ENCODE measurements at regions not wholly inside any gene's neighbourhood (a gene's known extent, or its start where the extent isn't known, plus 50 kb on each side); places are given as distances from the start of the nearest gene placed in this dataset.

DNA sequence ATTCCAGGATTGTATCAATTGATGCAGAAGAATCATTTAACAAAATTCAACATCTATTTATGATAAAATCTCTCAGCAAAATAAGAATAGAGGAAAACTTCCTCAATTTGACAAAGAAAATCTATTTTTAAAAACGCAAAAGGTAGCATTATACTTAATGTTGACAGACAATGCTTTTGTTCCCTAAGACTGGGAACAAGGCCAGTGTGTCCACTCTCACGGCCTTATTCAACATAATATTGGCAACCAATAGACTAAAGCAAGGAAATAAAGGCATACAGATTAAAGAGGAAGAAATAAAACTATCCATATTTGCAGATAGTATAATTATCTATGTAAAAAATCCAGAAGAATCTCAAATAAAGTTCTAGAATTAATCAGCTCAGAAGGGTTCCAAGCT, 472.4 kb upstream of the ID2 start:
- Histone ChIP-seq H3K36me3 (ENCODE audit: control insufficient read depth, low read length) (no peaks in the 10 kb centered on the region), H4K20me1 (ENCODE audit: control insufficient read depth, insufficient read depth, low read depth, low read length) (no peaks in the 10 kb centered on the region), H3K4me1 (ENCODE audit: control insufficient read depth, low read length) (peaks cover 4% of the 10 kb centered on the region; the same call in 1 of the 2 replicates), H3F3A (ENCODE audit: control insufficient read depth, insufficient read depth) (no peaks in the 10 kb centered on the region), H3K4me3 (ENCODE audit: low read length) (no peak overlapping the region), H3K27me3 (ENCODE audit: control insufficient read depth, low read length) (no peaks in the 10 kb centered on the region), H3K4me2 (ENCODE audit: low read length) (no peak overlapping the region), H3K9me2 (replicated peaks; ENCODE audit: control insufficient read depth, low read length) (no peaks in the 10 kb centered on the region), H3K9me3 (ENCODE audit: control insufficient read depth, insufficient read depth, low read length) (peaks cover 15% of the 10 kb centered on the region), H3K79me2 (ENCODE audit: control insufficient read depth, low read length) (no peaks in the 10 kb centered on the region), H3K27ac (ENCODE audit: low read depth, low read length) (no peak overlapping the region)
- TF ChIP-seq, protein P1, sequence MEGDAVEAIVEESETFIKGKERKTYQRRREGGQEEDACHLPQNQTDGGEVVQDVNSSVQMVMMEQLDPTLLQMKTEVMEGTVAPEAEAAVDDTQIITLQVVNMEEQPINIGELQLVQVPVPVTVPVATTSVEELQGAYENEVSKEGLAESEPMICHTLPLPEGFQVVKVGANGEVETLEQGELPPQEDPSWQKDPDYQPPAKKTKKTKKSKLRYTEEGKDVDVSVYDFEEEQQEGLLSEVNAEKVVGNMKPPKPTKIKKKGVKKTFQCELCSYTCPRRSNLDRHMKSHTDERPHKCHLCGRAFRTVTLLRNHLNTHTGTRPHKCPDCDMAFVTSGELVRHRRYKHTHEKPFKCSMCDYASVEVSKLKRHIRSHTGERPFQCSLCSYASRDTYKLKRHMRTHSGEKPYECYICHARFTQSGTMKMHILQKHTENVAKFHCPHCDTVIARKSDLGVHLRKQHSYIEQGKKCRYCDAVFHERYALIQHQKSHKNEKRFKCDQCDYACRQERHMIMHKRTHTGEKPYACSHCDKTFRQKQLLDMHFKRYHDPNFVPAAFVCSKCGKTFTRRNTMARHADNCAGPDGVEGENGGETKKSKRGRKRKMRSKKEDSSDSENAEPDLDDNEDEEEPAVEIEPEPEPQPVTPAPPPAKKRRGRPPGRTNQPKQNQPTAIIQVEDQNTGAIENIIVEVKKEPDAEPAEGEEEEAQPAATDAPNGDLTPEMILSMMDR (IDR thresholded peaks at IDR 0.05; ENCODE audit: low read depth, low read length, poor library complexity, severe bottlenecking), result no peak
- TF ChIP-seq EZH2phosphoT487 (IDR thresholded peaks at IDR 0.05; ENCODE audit: borderline replicate concordance, low read length), result no peak

DNA sequence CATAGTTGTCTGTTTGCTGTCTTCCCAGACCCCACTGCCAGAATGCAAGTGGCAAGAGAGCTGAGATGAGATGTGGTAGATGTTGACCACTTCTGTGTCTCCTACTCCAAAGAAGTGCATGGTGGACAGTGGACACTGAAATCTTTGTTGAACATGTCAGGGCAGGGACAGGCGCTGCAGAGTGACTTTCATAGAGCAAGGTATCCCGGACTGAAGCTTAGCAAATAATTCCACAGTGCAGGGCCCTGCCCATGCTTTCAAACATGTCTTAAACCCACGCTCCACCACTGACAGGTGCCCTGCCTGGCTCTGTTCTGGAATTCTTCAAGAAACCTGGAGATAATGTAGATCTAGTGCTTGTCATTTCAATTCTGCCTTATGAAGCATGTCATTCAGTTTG, 470.5 kb upstream of the ID2 start:
- Histone ChIP-seq H3K27me3 (ENCODE audit: control insufficient read depth, low read length) (no peaks in the 10 kb centered on the region), H3K27ac (ENCODE audit: low read depth, low read length) (no peak overlapping the region), H3K36me3 (ENCODE audit: control insufficient read depth, low read length) (no peaks in the 10 kb centered on the region)

GRCh38 chr2:8212239-8212638, 469.6 kb upstream of the ID2 start:
- H3K4me3 ChIP-seq (ENCODE audit: low read length), result no peak overlapping the region
- no peak overlapping the region for H3K4me2 ChIP-seq (ENCODE audit: low read length)
- H3K27ac ChIP-seq (ENCODE audit: low read depth, low read length), result no peak overlapping the region

More for the DNA sequence above, 470.5 kb upstream of the ID2 start:
- TF ChIP-seq EZH2phosphoT487 (IDR thresholded peaks at IDR 0.05; ENCODE audit: borderline replicate concordance, low read length), result no peak
- TF ChIP-seq, protein P1 (IDR thresholded peaks at IDR 0.05; ENCODE audit: low read depth, low read length, poor library complexity, severe bottlenecking), result no peak
- no peaks in the 10 kb centered on the region for H3F3A ChIP-seq (ENCODE audit: control insufficient read depth, insufficient read depth)
- no peak overlapping the region for H3K4me3 ChIP-seq (ENCODE audit: low read length)
- H3K4me1 ChIP-seq (ENCODE audit: control insufficient read depth, low read length), result peaks cover 12% of the 10 kb centered on the region
- no peaks in the 10 kb centered on the region for H4K20me1 ChIP-seq (ENCODE audit: control insufficient read depth, insufficient read depth, low read depth, low read length)
- H3K4me2 ChIP-seq (ENCODE audit: low read length), result no peak overlapping the region
- no peaks in the 10 kb centered on the region for H3K79me2 ChIP-seq (ENCODE audit: control insufficient read depth, low read length)
- no peaks in the 10 kb centered on the region for H3K9me2 ChIP-seq (replicated peaks; ENCODE audit: control insufficient read depth, low read length)
- H3K9me3 ChIP-seq (ENCODE audit: control insufficient read depth, insufficient read depth, low read length), result peaks cover 10% of the 10 kb centered on the region

More at GRCh38 chr2:8212239-8212638, 469.6 kb upstream of the ID2 start:
- Histone ChIP-seq H3F3A (ENCODE audit: control insufficient read depth, insufficient read depth) (no peaks in the 10 kb centered on the region), H3K4me1 (ENCODE audit: control insufficient read depth, low read length) (peaks cover 12% of the 10 kb centered on the region), H3K27me3 (ENCODE audit: control insufficient read depth, low read length) (no peaks in the 10 kb centered on the region), H3K79me2 (ENCODE audit: control insufficient read depth, low read length) (no peaks in the 10 kb centered on the region), H3K9me3 (ENCODE audit: control insufficient read depth, insufficient read depth, low read length) (peaks cover 9% of the 10 kb centered on the region), H3K36me3 (ENCODE audit: control insufficient read depth, low read length) (no peaks in the 10 kb centered on the region), H3K9me2 (replicated peaks; ENCODE audit: control insufficient read depth, low read length) (no peaks in the 10 kb centered on the region), H4K20me1 (ENCODE audit: control insufficient read depth, insufficient read depth, low read depth, low read length) (no peaks in the 10 kb centered on the region)
- TF ChIP-seq EZH2phosphoT487 (IDR thresholded peaks at IDR 0.05; ENCODE audit: borderline replicate concordance, low read length), result no peak
- TF ChIP-seq, protein P1 (IDR thresholded peaks at IDR 0.05; ENCODE audit: low read depth, low read length, poor library complexity, severe bottlenecking), result no peak

Measured in DOHH2 (cell line).